MM.1S (cell line): ENCODE measurements at regions not wholly inside any gene's neighbourhood (a gene's known extent, or its start where the extent isn't known, plus 50 kb on each side); places are given as distances from the start of the nearest gene placed in this dataset.

Source experiments
- EZH2 ChIP-seq: fragments of 300-600 bp; sonication (generic); optimal IDR thresholded peaks from 2 replicates; pipeline ENCODE3; 2017; ENCODE audit warnings: low read depth, mild to moderate bottlenecking, antibody characterized with exemption, low read length, mixed read lengths
- TF ChIP-seq, protein P1 (sequence below): fragments of 300-600 bp; sonication (generic); IDR thresholded peaks from 2 replicates; pipeline ENCODE4 v1.5.1; 2016; ENCODE audit warnings: antibody characterized with exemption, low read length, mixed read lengths

DNA sequence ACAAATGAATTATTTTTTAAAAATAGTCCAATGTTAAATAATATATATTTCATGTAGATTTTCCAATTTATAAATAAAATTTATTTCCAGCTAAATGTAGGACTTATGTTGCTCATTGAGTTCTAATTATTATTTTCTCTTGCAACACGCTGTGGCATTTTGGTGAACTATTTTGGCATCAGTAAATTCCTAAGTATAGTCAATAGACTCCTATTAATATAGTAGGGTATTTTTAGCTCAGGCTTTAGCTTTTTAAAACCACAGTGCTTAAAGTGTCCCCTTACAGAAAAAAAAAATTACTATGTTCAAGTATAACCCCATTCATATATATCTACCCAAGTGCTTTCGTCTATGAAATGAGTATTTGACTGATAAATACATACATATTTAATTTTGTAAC lies 919.2 kb upstream of the SOX9 start:
- no peak for TF ChIP-seq EZH2
- TF ChIP-seq, protein P1, sequence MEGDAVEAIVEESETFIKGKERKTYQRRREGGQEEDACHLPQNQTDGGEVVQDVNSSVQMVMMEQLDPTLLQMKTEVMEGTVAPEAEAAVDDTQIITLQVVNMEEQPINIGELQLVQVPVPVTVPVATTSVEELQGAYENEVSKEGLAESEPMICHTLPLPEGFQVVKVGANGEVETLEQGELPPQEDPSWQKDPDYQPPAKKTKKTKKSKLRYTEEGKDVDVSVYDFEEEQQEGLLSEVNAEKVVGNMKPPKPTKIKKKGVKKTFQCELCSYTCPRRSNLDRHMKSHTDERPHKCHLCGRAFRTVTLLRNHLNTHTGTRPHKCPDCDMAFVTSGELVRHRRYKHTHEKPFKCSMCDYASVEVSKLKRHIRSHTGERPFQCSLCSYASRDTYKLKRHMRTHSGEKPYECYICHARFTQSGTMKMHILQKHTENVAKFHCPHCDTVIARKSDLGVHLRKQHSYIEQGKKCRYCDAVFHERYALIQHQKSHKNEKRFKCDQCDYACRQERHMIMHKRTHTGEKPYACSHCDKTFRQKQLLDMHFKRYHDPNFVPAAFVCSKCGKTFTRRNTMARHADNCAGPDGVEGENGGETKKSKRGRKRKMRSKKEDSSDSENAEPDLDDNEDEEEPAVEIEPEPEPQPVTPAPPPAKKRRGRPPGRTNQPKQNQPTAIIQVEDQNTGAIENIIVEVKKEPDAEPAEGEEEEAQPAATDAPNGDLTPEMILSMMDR: no peak
